ENCODE measurements at regions not wholly inside any gene's neighbourhood (a gene's known extent, or its start where the extent isn't known, plus 50 kb on each side); places are given as distances from the start of the nearest gene placed in this dataset.

DNA sequence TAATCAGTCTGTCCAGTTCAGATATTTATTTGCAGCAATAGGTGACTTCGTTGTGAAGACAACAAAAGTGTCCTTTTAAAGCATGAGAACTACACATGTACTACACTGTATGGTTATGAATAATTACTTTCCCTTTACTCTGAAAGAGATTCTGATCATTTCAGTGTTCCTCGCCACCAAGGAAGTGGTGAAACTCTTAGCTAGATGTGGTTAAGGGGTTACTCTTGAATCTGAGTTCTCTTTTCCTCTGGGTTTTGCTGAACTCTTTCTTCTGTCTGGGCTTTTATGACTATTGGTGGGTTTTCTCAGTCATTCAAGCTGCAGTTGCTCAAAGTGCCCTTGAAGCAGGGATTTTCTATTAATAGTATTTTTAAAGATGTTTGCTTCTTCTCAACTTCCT, 127.9 kb upstream of the SEM1 start:
- Histone ChIP-seq H3K4me3 (ENCODE audit: insufficient read depth, low read depth, low read length) (no peak overlapping the region), H3K27ac (ENCODE audit: insufficient read depth, low read length) (no peak overlapping the region), H3K9me1 (ENCODE audit: insufficient read depth, low read length) (no peaks in the 10 kb centered on the region), H2AK9ac (replicated peaks; ENCODE audit: low read depth, low read length, poor library complexity) (no peak overlapping the region), H2AFZ (replicated peaks; ENCODE audit: low read length, poor library complexity) (no peak overlapping the region), H3K27me3 (ENCODE audit: control insufficient read depth, insufficient read depth, low read length) (no peaks in the 10 kb centered on the region), H2BK5ac (ENCODE audit: low read depth, low read length, poor library complexity, severe bottlenecking) (no peak overlapping the region), H3K9ac (ENCODE audit: low read depth, low read length) (no peak overlapping the region), H2AK5ac (ENCODE audit: low read depth, low read length) (no peak overlapping the region), H4K91ac (ENCODE audit: insufficient read depth, low read depth, low read length) (no peak overlapping the region), H3K14ac (replicated peaks; ENCODE audit: low read depth, low read length) (no peak overlapping the region), H2BK20ac (ENCODE audit: low read depth, low read length) (no peak overlapping the region), H4K5ac (ENCODE audit: low read depth, low read length) (no peak overlapping the region), H3K79me1 (ENCODE audit: low read depth in 1 of 2, low read length in 2 of 2) (no peaks in the 10 kb centered on the region), H3K9me3 (ENCODE audit: control insufficient read depth, insufficient read depth, low read length) (no peaks in the 10 kb centered on the region), H3K23ac (ENCODE audit: low read depth, low read length) (no peak overlapping the region), H3K4me1 (ENCODE audit: control insufficient read depth, insufficient read depth, low read length) (no peaks in the 10 kb centered on the region), H4K20me1 (ENCODE audit: insufficient read depth, low read length) (no peaks in the 10 kb centered on the region), H3K4ac (ENCODE audit: low read depth, low read length) (no peak overlapping the region), H4K8ac (ENCODE audit: low read depth in 2 of 2, low read length in 2 of 2) (no peak overlapping the region), H3K18ac (ENCODE audit: low read depth, low read length) (no peak overlapping the region), H2BK120ac (ENCODE audit: low read depth, low read length) (no peak overlapping the region), H3K4me2 (ENCODE audit: low read depth, low read length) (no peak overlapping the region), H3K56ac (ENCODE audit: extremely low read depth, insufficient read depth, low read length) (no peak overlapping the region), H2BK15ac (ENCODE audit: low read depth, low read length) (no peak overlapping the region), H3K36me3 (ENCODE audit: control insufficient read depth, insufficient read depth, low read length) (no peaks in the 10 kb centered on the region)
- no peak for DNase-seq
- in situ Hi-C loops (cut with MboI; ENCODE audit: low sequenced_read_pairs), result no loop called here
- intact Hi-C loops (cut with micrococcal nuclease), result no loop called here
- no peak for ATAC-seq (ENCODE audit: low read depth)
- no peak for TF ChIP-seq POLR2A (IDR thresholded peaks at IDR 0.05; ENCODE audit: low read depth, low read length)
- no peak for TF ChIP-seq BHLHE40 (IDR thresholded peaks at IDR 0.05; ENCODE audit: low read depth, low read length)
- TF ChIP-seq SMC3 (IDR thresholded peaks at IDR 0.05; ENCODE audit: low read depth, low read length), result no peak
- TF ChIP-seq CEBPB (IDR thresholded peaks at IDR 0.05; ENCODE audit: low read depth, low read length), result no peak
- TF ChIP-seq MAZ (IDR thresholded peaks at IDR 0.05; ENCODE audit: borderline replicate concordance, low read depth, low read length), result no peak
- no peak for TF ChIP-seq MAFK (IDR thresholded peaks at IDR 0.05; ENCODE audit: low read depth, low read length)
- TF ChIP-seq RFX5 (IDR thresholded peaks at IDR 0.05; ENCODE audit: low read depth, low read length), result no peak
- no peak for TF ChIP-seq CHD1 (IDR thresholded peaks at IDR 0.05; ENCODE audit: low read depth, low read length)
- no peak for TF ChIP-seq MXI1 (IDR thresholded peaks at IDR 0.05; ENCODE audit: borderline replicate concordance, low read depth, low read length)
- TF ChIP-seq, protein P1, sequence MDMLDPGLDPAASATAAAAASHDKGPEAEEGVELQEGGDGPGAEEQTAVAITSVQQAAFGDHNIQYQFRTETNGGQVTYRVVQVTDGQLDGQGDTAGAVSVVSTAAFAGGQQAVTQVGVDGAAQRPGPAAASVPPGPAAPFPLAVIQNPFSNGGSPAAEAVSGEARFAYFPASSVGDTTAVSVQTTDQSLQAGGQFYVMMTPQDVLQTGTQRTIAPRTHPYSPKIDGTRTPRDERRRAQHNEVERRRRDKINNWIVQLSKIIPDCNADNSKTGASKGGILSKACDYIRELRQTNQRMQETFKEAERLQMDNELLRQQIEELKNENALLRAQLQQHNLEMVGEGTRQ (IDR thresholded peaks at IDR 0.05; ENCODE audit: low read depth, low read length), result no peak
- BruUV-seq (replicated peaks), result no TSS peak
- POLR2A ChIA-PET (ENCODE audit: unreplicated experiment), result no interaction called here
- CTCF ChIA-PET, result no interaction called here
- no CpG with 5 or more reads among the region's 2 CpGs for WGBS, 2 experiments (ENCODE audit: extremely low coverage in 2 of 2, insufficient read length in 1 of 2)
- dilution Hi-C loops (cut with HindIII; ENCODE audit: low sequenced_read_pairs, unreplicated experiment), result no loop called here
